Vagina (tissue), 2 donors: ENCODE measurements at regions not wholly inside any gene's neighbourhood (a gene's known extent, or its start where the extent isn't known, plus 50 kb on each side); places are given as distances from the start of the nearest gene placed in this dataset.

Experiments used
- CTCF ChIP-seq, 3 experiments: fragments of 450-650 bp in 2 of 3; fragments of 200-600 bp in 1 of 3; sonication (generic) in 1 of 3; IDR thresholded peaks; one replicate each; pipeline ENCODE4 v1.5.1; 2017 to 2019; ENCODE audit warnings: antibody characterized with exemption in 3 of 3, mild to moderate bottlenecking in 2 of 3, moderate library complexity in 2 of 3
- POLR2A ChIP-seq, 2 donors: fragments of 450-650 bp; IDR thresholded peaks; one replicate each; pipeline ENCODE4 v1.6.1; 2017; ENCODE audit warnings: antibody characterized with exemption in 2 of 2, mild to moderate bottlenecking in 2 of 2, moderate library complexity in 2 of 2

DNA sequence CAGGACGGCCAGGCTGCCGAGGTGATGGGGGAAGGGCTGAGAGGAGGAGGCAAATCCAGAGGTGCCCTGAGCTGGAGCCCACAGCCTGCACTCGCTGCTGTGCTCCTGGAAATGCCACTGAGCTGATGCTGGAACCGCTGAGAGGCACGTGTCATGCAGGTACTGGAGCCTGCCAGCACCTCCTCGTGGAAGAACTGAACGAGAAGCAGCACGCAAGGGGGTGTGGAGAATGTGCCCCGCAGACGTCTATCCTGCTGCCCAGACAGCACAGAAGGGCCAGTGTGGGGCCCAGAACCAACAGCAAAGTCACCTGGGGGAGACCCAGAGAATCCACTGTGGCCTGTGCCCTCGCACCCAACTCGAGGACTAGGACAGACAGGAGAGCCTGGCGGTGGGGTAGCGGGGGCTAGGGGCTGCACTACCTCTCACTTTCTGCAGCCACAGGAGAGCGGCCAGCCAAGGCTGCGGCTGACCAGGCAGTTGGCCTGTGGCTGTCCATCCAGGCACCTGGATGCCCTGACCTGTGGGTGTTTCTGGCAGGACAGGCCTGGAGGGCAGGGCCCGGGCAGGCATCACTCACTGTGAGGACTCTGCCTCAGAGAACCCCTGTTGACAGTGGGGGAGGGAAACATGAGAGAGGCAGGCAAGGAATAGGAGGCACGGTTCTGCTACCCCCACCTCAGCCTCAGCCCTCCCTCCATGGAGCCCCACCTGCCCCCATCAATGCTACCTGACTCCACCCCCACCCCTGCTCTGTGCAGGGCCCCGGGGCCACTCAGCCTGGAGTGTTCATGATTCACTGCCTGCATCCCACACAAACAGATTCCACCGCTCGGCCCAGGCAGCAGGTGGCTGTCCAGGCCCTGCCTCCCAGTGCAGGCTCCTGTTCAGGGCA lies 213.1 kb downstream of the TBC1D2B start:
- no peak for TF ChIP-seq CTCF (IDR thresholded peaks at IDR 0.05)
- TF ChIP-seq POLR2A (IDR thresholded peaks at IDR 0.05): no peak
